HG02678 (cell line): ENCODE measurements at regions not wholly inside any gene's neighbourhood (a gene's known extent, or its start where the extent isn't known, plus 50 kb on each side); places are given as distances from the start of the nearest gene placed in this dataset.
"Not testable (repeated sequence)": the region's sequence is repeated elsewhere in the genome, so short reads cannot be mapped to it uniquely, and the experiment has no call there.

ENCODE experiments used
- ATAC-seq: cut with Tn5 transposase; IDR thresholded peaks from one replicate; pipeline ENCODE4 v1.9.1; 2021; ENCODE audit warnings: mild to moderate bottlenecking, moderate library complexity; ENCODE audit not compliant: unreplicated experiment

DNA sequence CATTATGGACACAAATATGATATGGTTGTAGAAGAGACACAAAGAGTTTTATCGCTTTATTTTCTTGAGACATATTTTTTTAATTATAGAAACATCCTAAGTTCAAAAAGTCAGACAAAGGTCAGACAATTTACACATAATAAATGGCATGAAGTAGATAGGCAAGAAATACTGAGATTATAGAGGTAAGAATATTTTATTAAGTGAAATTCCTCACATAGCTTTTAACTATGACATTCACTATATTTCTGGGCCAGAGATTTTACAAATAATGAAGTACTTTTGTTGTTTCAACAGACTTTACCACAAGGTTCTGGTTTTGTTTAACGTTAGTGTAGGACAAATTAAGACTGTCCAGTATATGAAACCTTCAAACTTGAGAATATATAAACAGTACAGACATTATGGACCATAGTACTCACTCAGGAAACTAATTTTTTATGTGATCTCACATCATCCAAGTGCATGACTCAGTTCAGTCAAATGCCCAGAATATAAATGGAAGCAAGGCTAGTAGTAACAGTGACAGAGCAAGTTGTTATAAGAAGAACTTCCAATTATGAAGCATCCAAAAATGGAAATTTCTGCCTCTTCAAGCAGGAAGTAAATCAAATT, 394.8 kb downstream of the KCNJ2 start:
- no peak for ATAC-seq

DNA sequence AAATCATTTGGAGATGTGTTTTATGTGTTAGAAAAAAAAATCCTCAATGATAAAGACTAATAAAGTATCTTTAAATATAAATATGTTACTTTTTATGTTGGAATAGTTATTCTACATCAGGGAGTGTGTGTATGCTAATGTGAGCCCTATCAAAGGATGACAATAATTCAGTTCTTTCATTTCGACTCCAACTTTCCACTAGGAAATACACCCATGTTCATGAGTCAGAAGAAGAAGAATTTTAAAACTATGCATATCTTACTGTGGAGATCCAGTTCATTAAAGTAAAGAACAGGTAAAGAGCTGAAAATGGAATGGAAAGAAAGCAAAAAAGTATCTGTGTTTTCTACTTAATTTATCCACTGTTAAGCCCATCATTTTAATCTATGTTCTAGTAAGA, 399.8 kb downstream of the KCNJ2 start:
- no peak for ATAC-seq

DNA sequence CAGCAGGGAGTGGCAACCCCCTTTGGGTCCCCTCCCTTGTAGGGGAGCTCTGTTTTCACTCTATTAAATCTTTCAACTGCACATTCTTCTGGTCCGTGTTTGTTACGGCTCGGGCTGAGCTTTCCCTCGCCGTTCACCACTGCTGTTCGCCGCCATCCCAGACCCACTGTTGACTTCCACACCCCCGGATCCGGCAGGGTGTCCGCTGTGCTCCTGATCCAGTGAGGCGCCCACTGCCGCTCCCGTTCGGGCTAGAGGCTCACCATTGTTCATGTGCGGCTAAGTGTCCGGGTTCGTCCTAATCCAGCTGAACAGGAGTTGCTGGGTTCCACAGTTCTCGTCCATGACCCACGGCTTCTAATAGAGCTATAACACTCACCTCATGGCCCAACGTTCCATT, 408.1 kb downstream of the KCNJ2 start:
- no peak for ATAC-seq

DNA sequence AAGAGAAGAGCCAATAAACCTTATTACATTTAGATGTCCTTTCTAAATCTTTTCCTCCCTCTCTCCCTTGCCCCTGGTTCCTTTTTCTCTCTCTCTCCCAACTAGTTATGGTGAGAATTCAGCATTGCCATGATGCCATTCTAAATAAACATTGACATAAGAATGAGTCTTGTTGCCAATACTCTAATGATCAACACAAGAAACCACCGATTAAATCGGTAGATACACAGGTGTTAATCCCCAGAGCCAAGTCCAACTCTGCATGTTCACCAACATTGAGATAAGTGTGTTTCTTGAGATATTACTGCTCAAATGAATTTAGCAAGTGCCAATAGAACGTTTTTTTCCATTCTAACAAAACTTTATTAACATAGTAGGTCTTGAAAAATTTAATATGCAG, 412.1 kb downstream of the KCNJ2 start:
- no peak for ATAC-seq

DNA sequence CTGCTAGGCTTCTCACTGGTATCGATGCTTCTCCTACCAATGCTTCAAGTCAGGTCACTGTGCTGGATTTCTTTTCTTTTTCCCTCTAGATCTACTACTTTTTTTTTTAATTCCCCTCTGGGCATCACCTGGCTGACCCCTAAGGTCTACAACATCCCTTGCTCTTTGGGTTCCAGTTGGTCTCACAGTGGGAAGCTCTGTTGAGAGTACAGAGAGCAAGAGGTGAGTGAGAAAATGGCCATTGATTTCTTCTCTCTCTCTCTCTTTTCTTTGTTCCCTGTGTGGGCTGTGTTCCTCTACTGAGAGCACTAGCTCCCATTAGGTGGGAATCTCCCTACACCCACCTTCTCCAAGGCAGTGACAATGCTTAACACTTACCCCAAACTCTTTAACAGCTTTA, 413.4 kb downstream of the KCNJ2 start:
- no peak for ATAC-seq

DNA sequence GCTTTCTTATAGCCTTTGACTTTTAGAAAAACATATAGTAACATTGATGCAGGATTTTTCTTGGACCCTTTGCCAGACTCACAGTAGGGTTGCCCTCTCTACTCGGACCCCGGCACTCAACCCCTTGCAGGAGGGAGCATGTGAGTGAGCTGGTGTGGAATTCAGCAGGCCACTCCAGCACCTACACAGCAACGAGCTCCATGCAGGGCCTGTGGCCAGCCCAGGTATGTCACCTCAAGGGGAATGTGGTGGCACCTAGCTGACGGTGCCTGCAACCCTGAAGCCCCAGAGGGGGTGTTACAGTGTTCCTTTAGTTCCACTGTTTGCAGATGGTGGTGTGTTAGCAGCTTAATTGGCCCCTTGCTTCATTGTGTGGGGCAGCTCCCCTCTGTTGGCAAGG, 414.9 kb downstream of the KCNJ2 start:
- ATAC-seq, result no peak

DNA sequence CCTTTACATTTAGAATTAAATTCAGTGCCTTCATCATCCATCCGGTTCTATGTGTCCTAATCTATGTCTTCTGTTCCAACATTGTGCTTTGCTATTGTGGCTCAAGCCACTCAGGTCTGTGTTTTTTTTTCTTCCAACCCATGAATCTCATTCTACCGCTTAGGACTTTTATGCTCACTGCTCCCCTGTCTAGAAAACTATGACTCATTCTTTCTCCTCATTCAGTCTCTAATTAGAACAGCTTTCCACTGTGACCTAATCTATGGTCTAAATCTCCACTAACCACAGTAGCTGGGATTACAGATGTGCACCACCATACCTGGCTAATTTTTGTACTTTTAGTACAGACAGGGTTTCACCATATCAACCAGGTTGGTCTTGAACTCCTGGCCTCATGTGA, 418.7 kb downstream of the KCNJ2 start:
- ATAC-seq, result no peak

DNA sequence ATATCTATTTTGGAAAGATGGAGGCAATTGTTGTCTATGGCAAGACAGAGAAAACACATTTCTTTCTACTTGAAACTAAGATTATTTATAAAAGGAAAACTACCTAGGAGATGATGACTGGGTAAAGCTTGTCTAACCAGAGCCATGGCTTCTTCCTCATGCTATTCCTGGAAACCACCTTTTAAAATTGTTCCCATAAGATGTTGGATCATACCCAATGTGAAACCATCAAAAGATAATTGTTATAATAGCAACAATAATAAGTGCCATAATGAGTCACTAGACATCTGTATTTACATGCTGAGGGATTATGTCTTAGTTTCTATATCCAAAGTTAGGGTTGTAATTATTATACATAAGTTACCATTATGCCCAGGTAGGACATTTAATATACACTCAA, 428.4 kb downstream of the KCNJ2 start:
- ATAC-seq, result no peak

DNA sequence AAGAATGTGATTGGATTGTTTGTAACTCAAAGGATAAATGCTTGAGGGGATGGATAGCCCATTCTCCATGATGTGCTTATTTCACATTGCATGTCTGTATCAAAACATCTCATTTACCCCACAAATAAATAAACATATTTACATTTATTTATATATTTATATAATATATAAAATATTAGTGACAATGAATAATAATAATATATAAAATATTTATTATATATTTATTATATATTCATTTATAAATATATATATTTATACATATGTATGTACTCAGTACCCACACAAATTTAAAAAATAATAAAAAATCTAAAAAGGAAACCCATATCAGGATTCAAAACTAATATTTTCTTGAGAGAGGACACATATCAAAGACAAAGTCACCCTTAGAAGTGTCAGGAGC, 429.9 kb downstream of the KCNJ2 start:
- ATAC-seq, result no peak

DNA sequence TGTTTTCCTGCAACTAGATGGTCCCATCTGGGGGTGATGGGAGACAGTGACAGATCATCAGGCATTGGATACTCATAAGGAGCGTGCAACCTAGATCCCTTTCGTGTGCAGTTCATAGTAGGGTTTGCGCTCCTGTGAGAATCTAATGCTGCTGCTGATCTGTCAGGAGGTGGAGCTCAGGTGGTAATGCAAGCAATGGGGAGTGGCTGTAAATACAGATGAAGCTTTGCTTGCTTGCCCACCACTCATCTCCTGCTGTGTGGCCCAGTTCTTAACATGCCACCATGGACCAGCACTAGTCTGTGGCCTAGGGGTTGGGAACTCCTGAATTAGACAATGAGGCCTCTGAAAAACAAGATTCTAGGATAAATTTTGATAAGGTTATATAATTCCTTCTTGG, 430.6 kb downstream of the KCNJ2 start:
- not testable (repeated sequence) for ATAC-seq

DNA sequence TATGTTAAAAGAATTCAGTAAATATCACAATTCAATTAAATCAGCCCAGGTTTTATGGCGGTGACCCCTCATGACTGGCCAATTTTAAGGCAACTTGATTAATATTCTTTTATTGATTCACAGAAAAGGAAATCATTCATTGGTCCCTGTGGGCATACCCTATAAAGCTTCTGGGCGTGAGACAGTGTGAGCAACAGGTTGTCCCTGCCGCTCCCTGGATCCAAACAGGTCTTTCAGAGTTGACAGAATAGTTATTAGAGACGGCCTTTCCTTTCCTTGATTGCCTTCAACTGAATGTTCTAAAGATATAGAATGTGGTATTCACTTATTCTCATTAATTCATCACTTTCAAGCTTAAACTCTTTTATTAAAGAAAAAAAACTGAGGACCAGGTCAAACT, 433.9 kb downstream of the KCNJ2 start:
- ATAC-seq, result no peak

DNA sequence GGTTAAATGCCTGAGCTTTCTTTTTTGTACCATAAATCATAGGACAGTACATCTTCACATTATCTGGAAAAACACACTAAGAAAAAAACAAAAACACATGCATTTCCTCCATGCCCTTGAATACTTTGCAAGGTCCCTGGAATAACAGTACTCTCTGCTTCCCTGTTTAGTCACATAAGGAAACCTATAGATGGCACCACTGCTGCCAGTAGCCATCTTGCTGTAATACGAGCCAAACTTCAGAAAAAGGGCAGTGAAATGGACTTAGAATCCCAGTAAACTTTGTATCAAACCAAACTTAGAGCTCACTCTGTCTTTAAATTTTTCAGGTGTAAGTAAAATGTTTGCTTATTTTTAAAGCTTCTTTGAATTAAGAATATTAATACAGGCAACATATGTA, 435.5 kb downstream of the KCNJ2 start:
- no peak for ATAC-seq

DNA sequence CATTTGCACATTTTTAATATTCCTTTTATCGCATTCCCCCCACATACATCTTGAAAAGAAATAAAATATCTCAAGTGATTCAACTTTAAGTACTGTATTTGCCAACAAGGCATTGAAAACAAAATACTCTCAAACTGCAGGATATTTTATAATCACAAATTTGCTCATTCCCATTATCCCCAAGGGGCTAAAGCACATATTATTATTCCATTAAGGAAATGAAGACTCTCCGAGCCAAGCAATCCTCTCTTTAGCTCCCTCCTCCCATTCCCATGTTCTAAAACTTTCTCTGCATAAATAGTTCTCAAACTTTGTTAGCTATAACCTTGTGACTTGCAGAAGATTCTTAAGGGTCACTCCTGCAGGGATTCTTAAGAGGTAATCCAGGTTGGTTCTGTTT, 436.8 kb downstream of the KCNJ2 start:
- ATAC-seq, result no peak

DNA sequence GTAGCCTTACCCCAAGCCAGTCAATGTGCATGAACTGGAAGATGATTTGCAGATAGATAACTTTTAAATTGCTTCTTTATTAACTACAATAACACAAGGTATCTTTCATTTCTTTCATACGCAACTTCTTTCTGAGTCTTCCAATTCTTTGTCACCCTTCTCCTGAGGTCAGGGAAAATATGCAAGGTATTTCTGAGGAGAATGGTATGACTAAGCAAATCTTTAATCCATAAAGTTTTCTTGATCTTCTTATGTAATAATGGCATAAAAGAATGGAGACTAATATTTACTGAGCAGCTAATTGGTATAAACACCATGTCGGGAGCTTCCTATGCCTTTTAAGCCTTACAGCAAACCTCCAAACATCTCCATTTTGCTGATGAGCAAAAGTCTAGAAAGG, 438.9 kb downstream of the KCNJ2 start:
- no peak for ATAC-seq

DNA sequence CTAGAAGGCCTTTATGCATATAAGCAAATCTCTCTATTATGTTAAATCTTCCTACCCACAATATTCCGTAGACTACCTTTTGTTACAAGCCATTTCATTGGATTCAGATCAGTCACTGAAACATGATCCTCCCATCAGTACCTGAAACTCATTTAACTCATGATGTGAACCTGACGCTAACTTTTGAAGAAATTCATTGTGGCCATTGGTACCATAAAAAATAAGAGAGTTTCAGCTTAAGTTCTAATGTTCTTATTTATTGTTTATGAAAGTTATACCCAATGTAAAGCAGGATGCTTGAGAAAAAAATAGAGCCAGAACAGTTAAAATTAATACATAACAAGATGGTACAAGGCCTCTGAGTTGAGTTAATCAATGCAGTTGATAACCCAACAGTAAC, 439.6 kb downstream of the KCNJ2 start:
- ATAC-seq, result no peak

DNA sequence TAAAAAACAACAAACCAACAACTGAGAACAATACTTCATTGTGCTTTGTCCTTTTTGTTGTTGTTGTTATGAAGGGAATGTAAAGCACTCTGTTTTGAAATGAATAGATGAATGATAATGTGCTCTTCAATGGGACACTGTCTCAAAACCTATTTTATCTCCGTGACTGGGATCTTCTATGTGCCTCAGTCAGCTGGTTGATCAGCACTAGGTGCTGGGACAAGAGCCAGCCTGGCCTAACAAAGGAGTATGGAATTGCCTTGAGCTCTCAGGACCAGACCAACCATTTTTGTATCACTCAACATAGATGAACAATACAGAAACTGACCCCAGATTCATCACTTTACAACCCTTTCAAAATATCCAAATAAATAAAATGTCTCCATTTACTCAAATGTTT, 440.2 kb downstream of the KCNJ2 start:
- no peak for ATAC-seq

DNA sequence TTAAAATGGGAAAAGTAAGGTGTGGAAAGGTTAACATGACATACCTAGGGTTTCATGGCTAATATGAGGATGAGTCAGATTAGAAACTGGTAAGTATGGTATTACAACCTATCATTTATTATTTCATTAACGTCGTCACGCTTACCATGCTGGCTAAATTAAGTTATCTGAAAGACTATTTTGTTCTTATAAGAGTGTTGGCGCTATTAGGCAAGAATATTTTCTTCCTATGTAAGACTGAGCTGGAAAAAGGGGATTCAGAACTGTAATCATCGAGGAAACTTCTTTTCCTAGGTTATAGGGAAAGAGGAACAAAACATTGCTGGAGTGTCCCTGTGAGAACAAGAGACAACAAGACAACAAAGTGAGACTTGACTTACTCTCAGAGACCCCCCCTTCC, 440.8 kb downstream of the KCNJ2 start:
- no peak for ATAC-seq

DNA sequence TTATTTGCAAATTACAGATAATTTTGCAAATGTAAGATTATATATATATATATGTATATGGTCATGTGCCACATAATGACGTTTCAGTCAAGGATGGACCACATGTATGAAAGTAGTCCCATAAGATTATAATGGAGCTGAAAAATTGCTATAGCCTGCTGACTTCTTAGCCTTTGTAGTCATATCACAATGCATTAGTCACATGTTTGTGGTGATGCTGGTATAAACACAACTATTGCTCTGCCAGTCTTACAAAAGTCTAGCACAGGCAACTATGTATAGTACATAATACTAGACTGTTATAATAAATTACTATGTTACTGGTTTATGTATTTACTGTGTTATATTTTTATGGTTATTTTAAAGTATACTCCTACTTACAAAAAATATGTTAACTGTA, 444.3 kb downstream of the KCNJ2 start:
- no peak for ATAC-seq

DNA sequence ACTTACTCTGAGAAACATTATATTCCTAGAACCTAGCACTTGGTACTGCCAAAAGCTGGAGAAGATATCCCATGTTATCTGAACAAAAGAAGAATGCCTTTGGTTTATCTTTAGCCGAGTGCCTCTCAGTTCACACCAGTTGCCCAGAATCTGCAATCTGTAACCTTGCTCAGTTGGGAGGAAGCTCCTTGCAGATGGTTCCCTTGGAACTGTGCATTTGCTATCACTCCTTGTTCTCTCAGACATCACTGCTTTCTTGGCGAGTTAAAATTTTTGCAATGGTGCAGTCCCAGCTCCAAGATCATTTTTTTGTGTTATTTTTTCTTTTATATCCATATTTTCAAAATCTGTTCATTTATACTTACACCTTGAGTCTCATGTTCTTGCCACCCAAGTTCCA, 446.5 kb downstream of the KCNJ2 start:
- ATAC-seq, result no peak

DNA sequence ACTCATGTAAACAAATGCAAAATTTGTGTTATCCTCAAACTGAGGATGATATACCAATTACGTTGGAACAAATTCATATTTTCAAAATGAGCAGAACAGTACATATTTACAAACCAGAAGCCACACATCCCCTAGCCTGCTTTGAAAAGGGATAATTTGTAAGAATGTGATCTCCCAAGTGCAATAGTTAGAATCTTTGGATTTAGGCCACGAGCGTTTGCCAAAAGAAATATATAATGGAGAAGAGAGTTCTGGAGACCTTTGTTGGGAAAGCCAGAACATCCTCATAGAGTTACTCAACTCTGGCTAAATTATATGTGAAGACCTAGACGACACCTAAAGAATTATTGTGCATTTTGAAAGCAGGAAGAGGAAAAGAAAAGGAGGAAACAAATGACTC, 449.3 kb downstream of the KCNJ2 start:
- no peak for ATAC-seq

DNA sequence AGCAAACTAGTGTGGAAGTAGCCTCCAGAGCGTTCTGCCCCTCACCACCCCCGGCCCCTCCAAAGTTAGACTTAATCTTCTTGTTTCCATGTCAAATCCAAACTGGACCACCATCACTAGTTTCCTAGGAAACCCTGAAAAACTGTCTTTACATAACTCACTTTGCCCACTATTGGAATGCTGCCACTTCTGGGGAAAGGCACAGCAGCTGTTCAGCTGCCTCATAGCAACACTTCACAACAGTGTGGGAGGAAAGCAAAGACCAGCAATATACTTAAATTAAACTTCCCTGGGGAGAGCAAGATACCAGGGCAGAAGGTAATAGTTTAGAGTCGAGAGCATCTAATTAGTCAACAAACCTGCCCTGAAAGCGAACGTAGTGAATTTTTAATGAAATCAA, 452.2 kb downstream of the KCNJ2 start:
- no peak for ATAC-seq

DNA sequence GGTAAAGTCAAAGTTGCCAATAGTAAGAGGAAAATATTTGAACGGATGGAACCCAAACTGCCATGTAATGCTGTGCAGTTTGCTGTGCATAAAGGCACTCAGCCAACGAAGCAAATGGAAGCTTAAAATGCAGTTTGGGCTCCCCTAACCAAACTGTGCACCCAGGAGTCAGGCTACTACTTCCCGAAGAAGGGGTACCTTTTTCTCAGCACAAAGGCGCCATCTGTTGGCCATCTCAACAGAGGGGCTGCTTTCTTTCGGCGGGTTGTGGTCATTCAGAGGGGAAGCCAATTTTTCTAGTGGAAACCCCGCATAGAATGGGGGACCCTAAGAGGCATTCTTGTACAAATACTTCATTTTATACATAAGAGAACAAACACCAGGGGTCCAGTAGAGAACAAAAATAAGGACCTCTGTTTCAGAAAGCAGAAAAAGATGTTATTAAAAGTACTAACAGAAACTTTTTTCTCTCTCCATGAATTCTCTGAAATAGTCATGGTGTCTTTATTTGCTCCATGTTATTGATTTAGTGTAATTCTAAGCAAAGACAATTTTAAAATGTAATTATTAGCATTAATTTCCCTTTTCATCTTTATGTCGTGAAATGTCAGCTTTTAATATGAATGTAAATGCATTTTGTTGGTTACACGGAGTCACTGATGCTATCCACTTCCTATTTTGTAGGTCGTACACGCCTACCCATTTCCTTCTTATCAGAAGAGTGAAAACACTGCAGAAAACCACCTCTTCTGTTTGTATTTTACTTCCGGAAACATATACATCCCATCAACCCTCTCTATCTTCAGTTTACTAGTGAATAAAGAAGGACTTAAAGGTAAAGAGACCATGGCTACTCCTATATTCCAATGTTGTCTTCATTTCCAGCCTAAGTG, 453.3 kb downstream of the KCNJ2 start:
- ATAC-seq, result no peak

DNA sequence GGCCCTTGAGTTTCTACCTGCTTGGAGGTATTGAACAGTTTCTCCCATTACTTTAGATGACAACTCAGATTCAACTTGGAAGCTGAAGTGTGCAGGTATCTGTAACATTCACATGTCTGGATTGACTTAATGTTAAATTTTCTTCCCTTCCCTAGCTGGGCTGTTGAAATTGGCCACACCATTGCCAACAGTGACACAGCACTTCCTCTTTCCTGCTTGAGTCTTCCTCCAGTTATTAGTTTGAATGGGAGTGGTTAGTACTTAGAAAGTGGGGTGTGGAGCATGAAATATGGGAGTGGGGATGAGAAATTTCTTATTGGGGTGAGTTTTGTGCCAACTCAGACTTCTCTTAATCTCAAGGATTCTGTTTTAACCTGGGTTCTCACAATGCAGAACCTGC, 454.9 kb downstream of the KCNJ2 start:
- ATAC-seq, result no peak
